GM12891 (cell line): ENCODE measurements at regions not wholly inside any gene's neighbourhood (a gene's known extent, or its start where the extent isn't known, plus 50 kb on each side); places are given as distances from the start of the nearest gene placed in this dataset.

ENCODE experiments used
- POLR2A ChIP-seq: IDR thresholded peaks from 2 replicates; pipeline ENCODE4 v1.6.1; 2011; ENCODE audit warnings: low read depth, low read length, control low read depth
- POLR2AphosphoS5 ChIP-seq: IDR thresholded peaks from 2 replicates; pipeline ENCODE4 v1.6.1; 2011; ENCODE audit warnings: low read depth, low read length, control low read depth
- SPI1 ChIP-seq: IDR thresholded peaks from 2 replicates; pipeline ENCODE4 v1.6.1; 2011; ENCODE audit warnings: low read depth, low read length, control low read depth

DNA sequence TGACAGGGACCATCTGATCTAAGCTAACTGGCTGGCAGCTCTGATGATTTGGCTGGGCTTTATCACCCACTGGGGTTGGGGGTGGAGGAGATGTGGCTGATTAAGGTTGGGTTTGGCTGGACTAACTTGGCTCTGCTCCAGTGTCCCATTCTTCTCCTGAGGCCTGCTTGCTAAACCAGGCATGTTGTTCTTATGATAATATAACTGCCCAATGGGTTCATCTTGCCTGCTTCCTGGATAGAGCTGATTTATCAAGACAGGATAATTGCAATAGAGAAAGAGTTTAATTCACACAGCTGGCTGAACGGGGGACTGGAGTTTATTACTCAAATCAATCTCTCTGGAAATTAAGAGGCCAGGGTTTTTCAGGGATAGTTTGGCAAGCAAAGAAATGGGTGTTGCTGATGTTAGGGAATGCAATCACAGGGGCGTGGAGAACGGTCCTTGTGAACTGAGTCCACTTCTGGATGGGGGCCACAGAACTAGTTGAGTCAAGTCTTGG, 150.4 kb downstream of the PTH2R start:
- TF ChIP-seq SPI1: no peak
- TF ChIP-seq POLR2A: no peak
- no peak for TF ChIP-seq POLR2AphosphoS5
